ENCODE measurements at regions not wholly inside any gene's neighbourhood (a gene's known extent, or its start where the extent isn't known, plus 50 kb on each side); places are given as distances from the start of the nearest gene placed in this dataset.

- Histone ChIP-seq H3K79me2 (ENCODE audit: control insufficient read depth, insufficient read depth, low read length) (no peaks in the 10 kb centered on the region), H3K36me3 (ENCODE audit: control insufficient read depth, insufficient read depth, low read length) (no peaks in the 10 kb centered on the region), H3K27ac (ENCODE audit: extremely low read depth, low read depth, low read length) (no peak overlapping the region), H2AFZ (ENCODE audit: low read depth, low read length) (no peak overlapping the region), H3K4me1 (replicated peaks in 1 of 2; ENCODE audit: control insufficient read depth in 2 of 2, insufficient read depth in 2 of 2, low read length in 2 of 2) (no peaks in the 10 kb centered on the region), H3K9me1 (ENCODE audit: control insufficient read depth, insufficient read depth, low read length) (no peaks in the 10 kb centered on the region), H3K4me3 (no peak overlapping the region), H3K4me2 (ENCODE audit: insufficient read depth, low read length) (no peak overlapping the region), H4K20me1 (replicated peaks; ENCODE audit: control insufficient read depth, insufficient read depth, low read length) (no peaks in the 10 kb centered on the region), H3K9ac (ENCODE audit: insufficient read depth in 1 of 2, low read depth in 2 of 2, low read length in 2 of 2) (no peak overlapping the region), H3K27me3 (ENCODE audit: control insufficient read depth in 2 of 2, insufficient read depth in 2 of 2, low read length in 2 of 2) (no peaks in the 10 kb centered on the region), H3K9me3 (replicated peaks; ENCODE audit: control insufficient read depth, insufficient read depth, low read depth, low read length) (no peaks in the 10 kb centered on the region)
- CTCF ChIA-PET (ENCODE audit: low intra/inter-chr PET ratio): no interaction called here
- BruUV-seq (replicated peaks): no TSS peak
- in situ Hi-C loops (cut with MboI) (no loop called here), intact Hi-C loops (cut with micrococcal nuclease) (no loop called here)
- FAIRE-seq (no peak), DNase-seq (ENCODE audit: extremely low read depth in 1 of 4, low spot score in 3 of 4) (no peak), ATAC-seq (no peak)
- 0% methylated on average over 6 of the region's 6 CpGs for WGBS (ENCODE audit: insufficient coverage, low coverage, missing lambda C conversion rate)
- POLR2A ChIA-PET: no interaction called here
- TF ChIP-seq ZNF696 (CRISPR knock-in tag; conservative IDR thresholded peaks at IDR 0.05): no peak
- no peak for TF ChIP-seq RHOXF2B (CRISPR knock-in tag; conservative IDR thresholded peaks at IDR 0.05)
- no peak for TF ChIP-seq RBM39 (optimal IDR thresholded peaks at IDR 0.05; ENCODE audit: low read depth, low read length)
- no peak for TF ChIP-seq ZBTB7A (IDR thresholded peaks at IDR 0.05; ENCODE audit: borderline replicate concordance, control insufficient read depth, low read depth, low read length)
- TF ChIP-seq ZC3H11A (IDR thresholded peaks at IDR 0.05; ENCODE audit: low read depth, low read length): no peak
- no peak for TF ChIP-seq SNRNP70 (optimal IDR thresholded peaks at IDR 0.05; ENCODE audit: low read depth, low read length)
- TF ChIP-seq JUN (IDR thresholded peaks at IDR 0.05; ENCODE audit: borderline replicate concordance, low read depth, low read length): no peak
- TF ChIP-seq JUN (CRISPR knock-in tag; IDR thresholded peaks at IDR 0.05; ENCODE audit: borderline replicate concordance): no peak
- no peak for TF ChIP-seq GTF2E2 (tag; IDR thresholded peaks at IDR 0.05)
- TF ChIP-seq NONO (IDR thresholded peaks at IDR 0.05; ENCODE audit: low read depth in 2 of 2, low read length in 1 of 2): no peak
- TF ChIP-seq CUX1 (CRISPR knock-in tag; IDR thresholded peaks at IDR 0.05): no peak
- TF ChIP-seq RFX7 (CRISPR knock-in tag; IDR thresholded peaks at IDR 0.05): no peak
- no peak for TF ChIP-seq ZZZ3 (IDR thresholded peaks at IDR 0.05)
- TF ChIP-seq PCBP2 (IDR thresholded peaks at IDR 0.05; ENCODE audit: low read depth, low read length, poor library complexity, severe bottlenecking): no peak
- no peak for TF ChIP-seq PML (IDR thresholded peaks at IDR 0.05; ENCODE audit: low read length)
- TF ChIP-seq ZC3H4 (CRISPR knock-in tag; IDR thresholded peaks at IDR 0.05; ENCODE audit: borderline replicate concordance): no peak
- no peak for TF ChIP-seq FOXO4 (CRISPR knock-in tag; IDR thresholded peaks at IDR 0.05)
- no peak for TF ChIP-seq POLR2G (IDR thresholded peaks at IDR 0.05; ENCODE audit: low read depth, low read length)
These were observed 85.3 kb upstream of the SULT1C3 start for GRCh38 chr2:108154366-108155061.
